OCI-LY7 (cell line): ENCODE measurements at regions not wholly inside any gene's neighbourhood (a gene's known extent, or its start where the extent isn't known, plus 50 kb on each side); places are given as distances from the start of the nearest gene placed in this dataset.
"Not testable (repeated sequence)": the region's sequence is repeated elsewhere in the genome, so short reads cannot be mapped to it uniquely, and the experiment has no call there.

ENCODE experiments used
- BruUV-seq: library from RNA; stranded (reverse); fragments of 400-500 nt; replicated peaks from 2 replicates; lab custom pipeline; 2021; lab: Mats Ljungman, UMichigan
- CTCF ChIA-PET: fragments of 300-600 bp; sonication (Branson Sonifier 250); formaldehyde crosslinking; loops from one replicate; lab custom pipeline; 2022; ENCODE audit warnings: antibody characterized with exemption; ENCODE audit not compliant: unreplicated experiment; lab: Charles Lee
- POLR2A ChIA-PET: fragments of 300-600 bp; sonication (Branson Sonifier 250); formaldehyde crosslinking; loops from one replicate; lab custom pipeline; 2022; ENCODE audit warnings: antibody characterized with exemption; lab: Charles Lee
- DNase-seq: peaks from one replicate; pipeline ENCODE4 v3.0.0-alpha.2; 2015; ENCODE audit warnings: low spot score
- H2AFZ ChIP-seq: fragments of 200-600 bp; sonication (generic), shearing (Covaris generic); 2 replicates; pipeline ENCODE4 v1.6.1; 2014; ENCODE audit warnings: mild to moderate bottlenecking, antibody characterized with exemption, low read length, moderate library complexity
- H3K27ac ChIP-seq: fragments of 200-600 bp; sonication (generic); 2 replicates; pipeline ENCODE4 v1.5.1; 2014; ENCODE audit warnings: mixed run types, low read depth, mild to moderate bottlenecking, moderate library complexity, low read length, inconsistent platforms; ENCODE audit not compliant: poor library complexity, severe bottlenecking
- H3K36me3 ChIP-seq: fragments of 200-600 bp; sonication (generic); 2 replicates; pipeline ENCODE4 v1.6.1; 2014; ENCODE audit warnings: mild to moderate bottlenecking, antibody characterized with exemption, low read length, moderate library complexity, mixed read lengths; ENCODE audit not compliant: insufficient read depth
- H3K4me1 ChIP-seq: fragments of 200-600 bp; sonication (generic); 2 replicates; pipeline ENCODE4 v1.5.1; 2014; ENCODE audit warnings: mild to moderate bottlenecking, low read length; ENCODE audit not compliant: insufficient read depth, poor library complexity, severe bottlenecking
- H3K4me2 ChIP-seq: fragments of 200-600 bp; sonication (generic); 2 replicates; pipeline ENCODE4 v1.6.1; 2014; ENCODE audit warnings: mild to moderate bottlenecking, low read length
- H3K4me3 ChIP-seq: fragments of 200-600 bp; sonication (generic); 2 replicates; pipeline ENCODE4 v1.5.1; 2014; ENCODE audit warnings: mild to moderate bottlenecking, low read depth, low read length; ENCODE audit not compliant: poor library complexity, severe bottlenecking
- H3K79me2 ChIP-seq: fragments of 200-600 bp; sonication (generic); 2 replicates; pipeline ENCODE4 v1.6.1; 2016; ENCODE audit warnings: low read depth, mild to moderate bottlenecking, low read length, moderate library complexity, mixed read lengths; ENCODE audit not compliant: insufficient read depth
- H3K9me2 ChIP-seq: fragments of 200-600 bp; sonication (generic); 2 replicates; pipeline ENCODE4 v1.6.1; 2016; ENCODE audit warnings: mild to moderate bottlenecking, low read length, mixed read lengths; ENCODE audit not compliant: insufficient read depth
- H3K9me3 ChIP-seq: fragments of 200-600 bp; sonication (generic); 2 replicates; pipeline ENCODE4 v1.6.1; 2014; ENCODE audit warnings: mild to moderate bottlenecking, mixed run types, low read length, mixed read lengths
- H4K20me1 ChIP-seq: fragments of 200-600 bp; sonication (generic); 2 replicates; pipeline ENCODE4 v1.6.1; 2014; ENCODE audit warnings: mild to moderate bottlenecking, antibody characterized with exemption, low read length, moderate library complexity, mixed read lengths; ENCODE audit not compliant: insufficient read depth
- CTCF ChIP-seq: fragments of 200-600 bp; sonication (generic); conservative IDR thresholded peaks from 2 replicates; pipeline ENCODE4 v1.5.1; 2014; ENCODE audit warnings: mild to moderate bottlenecking, antibody characterized with exemption, low read length, moderate library complexity, mixed read lengths
- EZH2phosphoT487 ChIP-seq: fragments of 200-600 bp; sonication (generic); IDR thresholded peaks from 2 replicates; pipeline ENCODE4 v1.6.1; 2018; ENCODE audit warnings: low read depth, borderline replicate concordance, mild to moderate bottlenecking, mixed run types, antibody characterized with exemption, low read length, moderate library complexity, mixed read lengths
- intact Hi-C: fragments of 100-400 bp; cut with micrococcal nuclease; formaldehyde crosslinking; loops from one replicate; pipeline ENCODE4 v1.10.0; 2022; ENCODE audit not compliant: unreplicated experiment

- Histone ChIP-seq H3K36me3 (no peaks in the 10 kb centered on the region), H3K27ac (no peak overlapping the region), H4K20me1 (no peaks in the 10 kb centered on the region), H3K4me2 (no peak overlapping the region), H3K9me3 (no peaks in the 10 kb centered on the region), H3K79me2 (no peaks in the 10 kb centered on the region), H3K4me3 (no peak overlapping the region), H2AFZ (no peak overlapping the region), H3K4me1 (no peaks in the 10 kb centered on the region), H3K9me2 (no peaks in the 10 kb centered on the region)
- POLR2A ChIA-PET: no interaction called here
- CTCF ChIA-PET: no interaction called here
- no peak for TF ChIP-seq CTCF
- TF ChIP-seq EZH2phosphoT487: no peak
- intact Hi-C loops: no loop called here
- no peak for DNase-seq
- no TSS peak for BruUV-seq
Measured at GRCh38 chr3:96646596-96646995, 167.8 kb upstream of the EPHA6 start.

GRCh38 chr3:96657710-96658109 is 156.7 kb upstream of the EPHA6 start:
- no peak for TF ChIP-seq EZH2phosphoT487
- TF ChIP-seq CTCF: no peak
- CTCF ChIA-PET: no interaction called here
- Histone ChIP-seq H4K20me1 (no peaks in the 10 kb centered on the region), H3K4me3 (no peak overlapping the region), H3K4me2 (no peak overlapping the region), H3K9me3 (no peaks in the 10 kb centered on the region), H3K36me3 (no peaks in the 10 kb centered on the region), H3K79me2 (no peaks in the 10 kb centered on the region), H3K9me2 (no peaks in the 10 kb centered on the region), H3K27ac (no peak overlapping the region), H2AFZ (no peak overlapping the region), H3K4me1 (no peaks in the 10 kb centered on the region)
- DNase-seq: no peak
- POLR2A ChIA-PET: no interaction called here
- intact Hi-C loops: no loop called here
- no TSS peak for BruUV-seq

GRCh38 chr3:96671861-96672595 is 142.4 kb upstream of the EPHA6 start:
- H2AFZ ChIP-seq, POLR2A ChIA-PET: not testable (repeated sequence)

More at GRCh38 chr3:96671861-96672595, 142.4 kb upstream of the EPHA6 start:
- H3K27ac ChIP-seq, CTCF ChIA-PET, DNase-seq, H3K4me3 ChIP-seq, H3K79me2 ChIP-seq, H3K9me3 ChIP-seq, intact Hi-C loops, BruUV-seq, H3K4me1 ChIP-seq, H3K9me2 ChIP-seq, H4K20me1 ChIP-seq, H3K4me2 ChIP-seq, H3K36me3 ChIP-seq: not testable (repeated sequence)
